NCI-H1092 treated with DMSO at 0.1 percent for 48 hours (cell line): ENCODE measurements at regions not wholly inside any gene's neighbourhood (a gene's known extent, or its start where the extent isn't known, plus 50 kb on each side); places are given as distances from the start of the nearest gene placed in this dataset.

Experiments used
- DNase-seq: peaks from one replicate; lab custom pipeline; 2025; lab: John Stamatoyannopoulos, UW

- DNase-seq = no peak
These were observed 176.3 kb upstream of the TCERG1L start for GRCh38 chr10:131487822-131488221.

- DNase-seq = no peak
These were observed 179.6 kb upstream of the TCERG1L start for GRCh38 chr10:131490991-131491594.

GRCh38 chr10:131492211-131492857 lies 180.8 kb upstream of the TCERG1L start:
- DNase-seq = no peak

- DNase-seq = no peak
These were observed 181.9 kb upstream of the TCERG1L start for GRCh38 chr10:131493432-131493831.

- no peak for DNase-seq
These were observed 182.9 kb upstream of the TCERG1L start for GRCh38 chr10:131494451-131494850.

- no peak for DNase-seq
These were observed 183.7 kb upstream of the TCERG1L start for GRCh38 chr10:131495224-131495623.

GRCh38 chr10:131495892-131496291 lies 184.4 kb upstream of the TCERG1L start:
- DNase-seq = no peak

- DNase-seq = no peak
These were observed 185.0 kb upstream of the TCERG1L start for GRCh38 chr10:131496351-131497052.

- DNase-seq = no peak
These were observed 188.0 kb upstream of the TCERG1L start for GRCh38 chr10:131499566-131499965.

GRCh38 chr10:131500181-131500580 lies 188.7 kb upstream of the TCERG1L start:
- DNase-seq = no peak

- DNase-seq = no peak
These were observed 189.4 kb upstream of the TCERG1L start for GRCh38 chr10:131500892-131501291.

GRCh38 chr10:131503992-131504391 lies 192.5 kb upstream of the TCERG1L start:
- no peak for DNase-seq

- no peak for DNase-seq
These were observed 199.9 kb upstream of the TCERG1L start for GRCh38 chr10:131511391-131511790.

- no peak for DNase-seq
These were observed 201.3 kb upstream of the TCERG1L start for GRCh38 chr10:131512852-131513251.

GRCh38 chr10:131513445-131513844 lies 201.9 kb upstream of the TCERG1L start:
- DNase-seq = no peak

GRCh38 chr10:131513901-131514300 lies 202.4 kb upstream of the TCERG1L start:
- DNase-seq = no peak

- no peak for DNase-seq
These were observed 202.9 kb upstream of the TCERG1L start for GRCh38 chr10:131514454-131514853.

GRCh38 chr10:131516285-131516684 lies 204.8 kb upstream of the TCERG1L start:
- DNase-seq = no peak

GRCh38 chr10:131517781-131518180 lies 206.3 kb upstream of the TCERG1L start:
- DNase-seq = no peak

- no peak for DNase-seq
These were observed 208.4 kb upstream of the TCERG1L start for GRCh38 chr10:131519723-131520605.

GRCh38 chr10:131531265-131532190 lies 220.0 kb upstream of the TCERG1L start:
- DNase-seq = no peak
